ENCODE measurements at regions not wholly inside any gene's neighbourhood (a gene's known extent, or its start where the extent isn't known, plus 50 kb on each side); places are given as distances from the start of the nearest gene placed in this dataset.

DNA sequence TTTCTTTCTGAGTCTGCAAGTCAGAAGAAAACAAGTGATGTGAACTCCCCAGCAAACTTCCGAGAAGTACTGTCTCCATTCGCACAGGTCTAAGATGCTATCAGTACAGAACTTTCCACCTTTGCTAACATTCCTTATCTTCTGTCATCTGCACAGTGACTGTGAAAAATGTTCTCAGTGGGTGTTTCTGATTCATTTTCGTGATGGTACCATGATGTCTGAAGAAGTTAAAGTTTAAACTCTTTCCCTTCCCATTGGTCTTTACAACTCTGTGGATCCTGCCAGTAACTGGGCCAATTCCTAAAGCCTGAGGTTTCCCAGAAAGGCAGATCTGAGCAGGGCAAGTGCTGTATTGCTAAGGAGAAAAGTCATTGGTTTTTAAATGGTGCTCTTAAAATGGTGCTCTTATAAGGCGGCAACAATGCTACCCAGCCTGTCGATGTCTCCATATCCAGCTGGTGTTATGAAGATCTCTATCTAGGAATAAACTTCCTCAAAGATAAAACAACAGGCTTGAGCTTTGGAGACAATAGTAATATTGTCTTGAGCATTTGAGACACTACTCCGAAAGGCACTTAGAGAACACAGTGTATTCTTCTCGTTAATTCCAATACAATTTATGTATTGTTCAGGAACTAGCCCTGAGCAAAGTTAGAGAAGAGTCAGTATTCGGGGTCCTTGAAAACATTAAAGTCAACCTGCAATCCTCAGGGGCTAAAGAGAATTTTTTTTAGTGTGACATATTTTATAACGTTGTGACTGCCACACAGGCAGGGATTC lies 232.3 kb downstream of the OSR1 start:
- ChIA-PET POLR2A (no interaction called here), CTCF (no interaction called here)
- Histone ChIP-seq H3K9ac (replicated peaks; ENCODE audit: extremely low read depth, insufficient read depth, low read length) (no peak overlapping the region), H3K27me3 (ENCODE audit: control insufficient read depth in 2 of 2, insufficient read depth in 2 of 2, low read length in 2 of 2) (no peaks in the 10 kb centered on the region), H3K4me3 (replicated peaks in 1 of 3; ENCODE audit: insufficient read depth in 1 of 3, low read depth in 1 of 3, low read length in 3 of 3) (no peak overlapping the region), H3K4me2 (ENCODE audit: insufficient read depth, low read length) (no peak overlapping the region), H2AFZ (ENCODE audit: low read depth, low read length) (no peak overlapping the region), H4K20me1 (replicated peaks; ENCODE audit: control insufficient read depth, extremely low read depth, insufficient read depth, low read length) (no peaks in the 10 kb centered on the region), H3K4me1 (ENCODE audit: control insufficient read depth, extremely low read depth, insufficient read depth, low read length) (peaks cover 19% of the 10 kb centered on the region), H3K9me3 (replicated peaks; ENCODE audit: control insufficient read depth, insufficient read depth, low read length) (no peaks in the 10 kb centered on the region), H3K27ac (ENCODE audit: insufficient read depth, low read depth, low read length) (no peak overlapping the region), H3K36me3 (ENCODE audit: control insufficient read depth in 2 of 2, extremely low read depth in 1 of 2, insufficient read depth in 2 of 2, low read length in 2 of 2) (no peaks in the 10 kb centered on the region), H3K9me1 (replicated peaks; ENCODE audit: control insufficient read depth, extremely low read depth, insufficient read depth, low read length) (no peaks in the 10 kb centered on the region), H3K79me2 (ENCODE audit: control insufficient read depth, insufficient read depth, low read length) (no peaks in the 10 kb centered on the region)
- intact Hi-C loops (cut with micrococcal nuclease): loop anchor here (10.0 kb wide), 1 partner anchor 219 kb away; no protein-coding TSS in a partner anchor
- no TSS peak for BruUV-seq (replicated peaks)
- no peak for TF ChIP-seq JUN (IDR thresholded peaks at IDR 0.05; ENCODE audit: borderline replicate concordance, insufficient read depth, insufficient read length, low read depth)
- TF ChIP-seq, protein P1, sequence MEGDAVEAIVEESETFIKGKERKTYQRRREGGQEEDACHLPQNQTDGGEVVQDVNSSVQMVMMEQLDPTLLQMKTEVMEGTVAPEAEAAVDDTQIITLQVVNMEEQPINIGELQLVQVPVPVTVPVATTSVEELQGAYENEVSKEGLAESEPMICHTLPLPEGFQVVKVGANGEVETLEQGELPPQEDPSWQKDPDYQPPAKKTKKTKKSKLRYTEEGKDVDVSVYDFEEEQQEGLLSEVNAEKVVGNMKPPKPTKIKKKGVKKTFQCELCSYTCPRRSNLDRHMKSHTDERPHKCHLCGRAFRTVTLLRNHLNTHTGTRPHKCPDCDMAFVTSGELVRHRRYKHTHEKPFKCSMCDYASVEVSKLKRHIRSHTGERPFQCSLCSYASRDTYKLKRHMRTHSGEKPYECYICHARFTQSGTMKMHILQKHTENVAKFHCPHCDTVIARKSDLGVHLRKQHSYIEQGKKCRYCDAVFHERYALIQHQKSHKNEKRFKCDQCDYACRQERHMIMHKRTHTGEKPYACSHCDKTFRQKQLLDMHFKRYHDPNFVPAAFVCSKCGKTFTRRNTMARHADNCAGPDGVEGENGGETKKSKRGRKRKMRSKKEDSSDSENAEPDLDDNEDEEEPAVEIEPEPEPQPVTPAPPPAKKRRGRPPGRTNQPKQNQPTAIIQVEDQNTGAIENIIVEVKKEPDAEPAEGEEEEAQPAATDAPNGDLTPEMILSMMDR (IDR thresholded peaks at IDR 0.05; ENCODE audit: extremely low read depth in 1 of 2, insufficient read depth in 1 of 2, low read depth in 1 of 2, low read length in 2 of 2): no peak
- no peak for TF ChIP-seq MYC (IDR thresholded peaks at IDR 0.05; ENCODE audit: low read depth, low read length)
- no peak for TF ChIP-seq GATA2 (IDR thresholded peaks at IDR 0.05; ENCODE audit: insufficient read depth, insufficient read length, low read depth, low read length)
- no peak for TF ChIP-seq POLR2AphosphoS5 (IDR thresholded peaks at IDR 0.05; ENCODE audit: insufficient read depth, low read depth, low read length)
- no peak for TF ChIP-seq POLR2A (IDR thresholded peaks at IDR 0.05; ENCODE audit: low read depth, low read length)
- TF ChIP-seq, protein P2, sequence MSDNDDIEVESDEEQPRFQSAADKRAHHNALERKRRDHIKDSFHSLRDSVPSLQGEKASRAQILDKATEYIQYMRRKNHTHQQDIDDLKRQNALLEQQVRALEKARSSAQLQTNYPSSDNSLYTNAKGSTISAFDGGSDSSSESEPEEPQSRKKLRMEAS (IDR thresholded peaks at IDR 0.05; ENCODE audit: insufficient read depth, insufficient read length): no peak
- TF ChIP-seq FOS (IDR thresholded peaks at IDR 0.05; ENCODE audit: borderline replicate concordance, insufficient read depth, low read length): no peak
- TF ChIP-seq EZH2 (IDR thresholded peaks at IDR 0.05; ENCODE audit: borderline replicate concordance, low read depth, low read length, severe bottlenecking): no peak
- FAIRE-seq (no peak), DNase-seq (ENCODE audit: low read depth, low spot score) (no peak)
- dilution Hi-C loops (cut with MboI; ENCODE audit: extremely low pct_ligation_motif_present, low sequenced_read_pairs): no loop called here

Data from endothelial cell of umbilical vein (primary cell).